Fibroblast of lung (primary cell): ENCODE measurements at regions not wholly inside any gene's neighbourhood (a gene's known extent, or its start where the extent isn't known, plus 50 kb on each side); places are given as distances from the start of the nearest gene placed in this dataset.

Experiments used
- DNase-seq, 2 donors: peaks; one replicate each; pipeline versions ENCODE4 v3.0.0 to v3.0.0-alpha.2; 2010; ENCODE audit warnings: low read depth in 2 of 2
- H2AFZ ChIP-seq: 2 replicates; pipeline ENCODE4 v1.5.1; 2012; ENCODE audit warnings: low read length, control low read depth, inconsistent platforms
- H3K27ac ChIP-seq: 2 replicates; pipeline ENCODE4 v1.5.1; 2011; ENCODE audit warnings: low read length, control low read depth; ENCODE audit not compliant: insufficient read depth
- H3K27me3 ChIP-seq: 2 replicates; pipeline ENCODE4 v1.5.1; 2011; ENCODE audit warnings: mild to moderate bottlenecking, low read length; ENCODE audit not compliant: control insufficient read depth, insufficient read depth
- H3K36me3 ChIP-seq: 2 replicates; pipeline ENCODE4 v1.5.1; 2011; ENCODE audit warnings: low read length; ENCODE audit not compliant: control insufficient read depth, insufficient read depth
- H3K4me1 ChIP-seq: 2 replicates; pipeline ENCODE4 v1.5.1; 2011; ENCODE audit warnings: low read length; ENCODE audit not compliant: control insufficient read depth, insufficient read depth; ENCODE audit errors: extremely low read depth
- H3K4me2 ChIP-seq: 2 replicates; pipeline ENCODE4 v1.5.1; 2011; ENCODE audit warnings: low read length, control low read depth; ENCODE audit not compliant: insufficient read depth; ENCODE audit errors: extremely low read depth
- H3K4me3 ChIP-seq, 4 experiments: fragments of 200-600 bp in 1 of 4; sonication (generic) in 1 of 4; replicated peaks in 1 of 4; 2 replicates each; pipeline ENCODE4 v1.5.1; 2011 to 2016; ENCODE audit warnings: low read length in 4 of 4, low read depth in 3 of 4, mild to moderate bottlenecking in 3 of 4, control low read depth in 2 of 4, inconsistent platforms in 1 of 4, mixed read lengths in 1 of 4; ENCODE audit not compliant: insufficient read depth in 1 of 4; ENCODE audit errors: control extremely low read depth in 1 of 4
- H3K79me2 ChIP-seq: 2 replicates; pipeline ENCODE4 v1.5.1; 2012; ENCODE audit warnings: mild to moderate bottlenecking, low read length, inconsistent platforms; ENCODE audit not compliant: control insufficient read depth, insufficient read depth
- H3K9ac ChIP-seq: 2 replicates; pipeline ENCODE4 v1.5.1; 2011; ENCODE audit warnings: mild to moderate bottlenecking, low read length, control low read depth; ENCODE audit not compliant: insufficient read depth
- H3K9me3 ChIP-seq: 2 replicates; pipeline ENCODE4 v1.5.1; 2012; ENCODE audit warnings: low read depth, low read length; ENCODE audit not compliant: control insufficient read depth, insufficient read depth
- H4K20me1 ChIP-seq: 2 replicates; pipeline ENCODE4 v1.5.1; 2011; ENCODE audit warnings: low read length; ENCODE audit not compliant: control insufficient read depth, insufficient read depth; ENCODE audit errors: extremely low read depth
- EZH2 ChIP-seq: IDR thresholded peaks from 2 replicates; pipeline ENCODE4 v1.5.1; 2012; ENCODE audit warnings: low read length, control low read depth, mild to moderate bottlenecking; ENCODE audit errors: missing control alignments
- TF ChIP-seq, protein P1 (sequence below), 2 donors: IDR thresholded peaks in 1 of 2; conservative IDR thresholded peaks in 1 of 2; 1 replicate in 1 of 2; 2 replicates in 1 of 2; pipeline ENCODE4 v1.5.1; 2011 to 2012; ENCODE audit warnings: low read length in 2 of 2, control low read depth in 1 of 2, inconsistent platforms in 1 of 2, low read depth in 1 of 2, mild to moderate bottlenecking in 1 of 2

DNA sequence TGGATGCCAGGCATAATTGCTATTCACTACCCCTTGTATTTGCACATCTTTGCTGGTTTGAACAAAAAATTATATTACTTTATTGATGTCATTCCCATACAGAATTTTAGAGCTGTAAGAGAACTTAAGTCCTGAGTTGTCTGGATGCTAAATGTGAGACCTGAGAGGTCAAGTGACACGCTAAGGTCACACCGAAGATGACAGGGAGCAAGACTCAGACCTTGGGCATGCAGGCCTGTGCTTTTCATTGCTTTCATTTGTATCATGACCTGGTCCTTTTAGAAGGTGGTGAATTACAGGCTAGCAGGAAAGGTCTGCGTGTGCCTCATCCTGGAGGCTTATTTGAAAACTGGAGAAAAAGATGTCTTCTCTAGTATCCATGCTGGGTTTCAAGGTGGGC lies 312.0 kb upstream of the RASGRP1 start:
- H3K27ac ChIP-seq = no peak overlapping the region
- H4K20me1 ChIP-seq = no peaks in the 10 kb centered on the region
- H3K4me1 ChIP-seq = peaks cover 11% of the 10 kb centered on the region
- H3K9ac ChIP-seq = no peak overlapping the region
- H3K36me3 ChIP-seq = no peaks in the 10 kb centered on the region
- H3K27me3 ChIP-seq = no peaks in the 10 kb centered on the region
- TF ChIP-seq, protein P1, sequence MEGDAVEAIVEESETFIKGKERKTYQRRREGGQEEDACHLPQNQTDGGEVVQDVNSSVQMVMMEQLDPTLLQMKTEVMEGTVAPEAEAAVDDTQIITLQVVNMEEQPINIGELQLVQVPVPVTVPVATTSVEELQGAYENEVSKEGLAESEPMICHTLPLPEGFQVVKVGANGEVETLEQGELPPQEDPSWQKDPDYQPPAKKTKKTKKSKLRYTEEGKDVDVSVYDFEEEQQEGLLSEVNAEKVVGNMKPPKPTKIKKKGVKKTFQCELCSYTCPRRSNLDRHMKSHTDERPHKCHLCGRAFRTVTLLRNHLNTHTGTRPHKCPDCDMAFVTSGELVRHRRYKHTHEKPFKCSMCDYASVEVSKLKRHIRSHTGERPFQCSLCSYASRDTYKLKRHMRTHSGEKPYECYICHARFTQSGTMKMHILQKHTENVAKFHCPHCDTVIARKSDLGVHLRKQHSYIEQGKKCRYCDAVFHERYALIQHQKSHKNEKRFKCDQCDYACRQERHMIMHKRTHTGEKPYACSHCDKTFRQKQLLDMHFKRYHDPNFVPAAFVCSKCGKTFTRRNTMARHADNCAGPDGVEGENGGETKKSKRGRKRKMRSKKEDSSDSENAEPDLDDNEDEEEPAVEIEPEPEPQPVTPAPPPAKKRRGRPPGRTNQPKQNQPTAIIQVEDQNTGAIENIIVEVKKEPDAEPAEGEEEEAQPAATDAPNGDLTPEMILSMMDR (conservative IDR thresholded peaks at IDR 0.05 in 1 of 2, IDR thresholded peaks at IDR 0.05 in 1 of 2; ENCODE audit: low read depth in 1 of 2, low read length in 2 of 2) = no peak
- no peak for TF ChIP-seq EZH2
- H3K4me3 ChIP-seq = no peak overlapping the region
- no peaks in the 10 kb centered on the region for H3K79me2 ChIP-seq
- no peak overlapping the region for H2AFZ ChIP-seq
- no peak overlapping the region for H3K4me2 ChIP-seq
- no peaks in the 10 kb centered on the region for H3K9me3 ChIP-seq
- no peak for DNase-seq

DNA sequence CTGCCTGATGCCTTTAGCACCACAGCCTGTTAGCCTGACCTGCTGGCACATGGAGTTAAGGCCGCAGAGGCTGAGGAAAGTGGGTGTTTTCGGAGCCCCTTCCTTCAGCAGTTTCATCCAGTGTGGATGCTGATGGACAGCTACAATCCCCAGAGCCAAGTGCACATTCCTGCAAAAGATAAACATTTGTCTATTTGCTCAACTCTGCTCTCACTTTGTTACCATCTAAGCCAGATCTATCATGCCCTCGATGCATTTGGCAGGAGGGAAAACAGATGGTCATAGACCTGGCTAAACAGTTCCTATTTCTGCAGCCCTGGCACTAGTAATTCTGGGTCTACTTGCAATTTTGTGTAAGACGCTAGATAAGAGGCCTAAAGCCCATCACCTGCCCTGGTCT lies 312.9 kb upstream of the RASGRP1 start:
- Histone ChIP-seq H3K9ac (no peak overlapping the region), H3K27me3 (no peaks in the 10 kb centered on the region), H3K36me3 (no peaks in the 10 kb centered on the region), H3K27ac (no peak overlapping the region), H3K4me3 (no peak overlapping the region), H3K79me2 (no peaks in the 10 kb centered on the region), H3K9me3 (no peaks in the 10 kb centered on the region), H3K4me2 (no peak overlapping the region), H2AFZ (no peak overlapping the region), H3K4me1 (peaks cover 11% of the 10 kb centered on the region), H4K20me1 (no peaks in the 10 kb centered on the region)
- TF ChIP-seq, protein P1 (conservative IDR thresholded peaks at IDR 0.05 in 1 of 2, IDR thresholded peaks at IDR 0.05 in 1 of 2; ENCODE audit: low read depth in 1 of 2, low read length in 2 of 2) = no peak
- TF ChIP-seq EZH2 = no peak
- no peak for DNase-seq

DNA sequence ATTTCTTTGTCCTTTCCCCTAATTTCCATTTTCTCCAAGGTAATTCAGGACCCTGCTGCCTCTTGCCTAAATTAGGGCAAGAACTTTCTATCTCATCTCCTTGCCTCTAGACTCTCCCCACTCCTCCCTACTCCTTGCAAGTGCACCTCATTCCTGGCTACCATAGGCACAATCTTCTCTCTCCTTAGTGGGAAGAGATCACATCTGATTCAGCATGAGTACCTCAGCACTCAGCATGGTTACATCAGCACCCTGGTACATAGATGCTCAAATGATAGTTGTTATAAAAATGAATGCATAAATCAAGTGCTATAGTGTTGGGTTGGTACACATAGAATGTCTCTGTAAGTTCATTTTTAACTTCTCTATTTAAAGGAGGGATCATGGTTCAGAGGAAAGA lies 313.4 kb upstream of the RASGRP1 start:
- Histone ChIP-seq H3K27ac (no peak overlapping the region), H3K4me3 (no peak overlapping the region), H3K79me2 (no peaks in the 10 kb centered on the region), H3K9me3 (no peaks in the 10 kb centered on the region), H3K4me1 (peaks cover 11% of the 10 kb centered on the region), H3K9ac (no peak overlapping the region), H4K20me1 (no peaks in the 10 kb centered on the region), H3K27me3 (no peaks in the 10 kb centered on the region), H2AFZ (no peak overlapping the region), H3K36me3 (no peaks in the 10 kb centered on the region), H3K4me2 (no peak overlapping the region)
- TF ChIP-seq, protein P1 (conservative IDR thresholded peaks at IDR 0.05 in 1 of 2, IDR thresholded peaks at IDR 0.05 in 1 of 2; ENCODE audit: low read depth in 1 of 2, low read length in 2 of 2) = no peak
- no peak for TF ChIP-seq EZH2
- DNase-seq = no peak
